Activated CD4-positive, alpha-beta memory T cell treated with anti-CD3 and anti-CD28 coated beads, Interleukin-2, amount 10 ng/mL, durations not matched to agents 7 days and 5 days (primary cell): ENCODE measurements at regions not wholly inside any gene's neighbourhood (a gene's known extent, or its start where the extent isn't known, plus 50 kb on each side); places are given as distances from the start of the nearest gene placed in this dataset.
A peak's percentile ranks its signal among the peaks of the same experiment; 100 is the strongest.

ENCODE experiments used
- CTCF ChIA-PET: fragments of 350-600 bp; sonication (Branson Sonifier 250); formaldehyde crosslinking; loops from one replicate; lab custom pipeline; 2021; ENCODE audit warnings: antibody characterized with exemption, inconsistent platforms; lab: Charles Lee
- POLR2A ChIA-PET: fragments of 350-600 bp; sonication (Branson Sonifier 250); formaldehyde crosslinking; loops from one replicate; lab custom pipeline; 2021; ENCODE audit warnings: antibody characterized with exemption; lab: Charles Lee
- DNase-seq: peaks from one replicate; pipeline ENCODE4 v3.0.0-alpha.2; 2020
- H3K27ac Mint-ChIP-seq: one replicate; pipeline ENCODE4 v1.8.0; 2021; ENCODE audit warnings: mild to moderate bottlenecking, mixed read lengths
- H3K27me3 Mint-ChIP-seq: one replicate; pipeline ENCODE4 v1.8.0; 2021; ENCODE audit warnings: mixed read lengths
- H3K36me3 Mint-ChIP-seq: one replicate; pipeline ENCODE4 v1.8.0; 2021; ENCODE audit warnings: low read depth, mixed read lengths
- H3K4me1 Mint-ChIP-seq: one replicate; pipeline ENCODE4 v1.8.0; 2021; ENCODE audit warnings: mixed read lengths
- H3K4me3 Mint-ChIP-seq: one replicate; pipeline ENCODE4 v1.8.0; 2021; ENCODE audit warnings: mild to moderate bottlenecking, mixed read lengths
- H3K9me3 Mint-ChIP-seq: one replicate; pipeline ENCODE4 v1.8.0; 2021; ENCODE audit warnings: mixed read lengths

- Mint-ChIP-seq H3K9me3 (peaks cover 3% of the 10 kb centered on the region), H3K4me3 (no peak overlapping the region), H3K36me3 (no peaks in the 10 kb centered on the region), H3K4me1 (no peaks in the 10 kb centered on the region), H3K27me3 (no peaks in the 10 kb centered on the region), H3K27ac (no peak overlapping the region)
- DNase-seq = no peak
- POLR2A ChIA-PET = no interaction called here
- CTCF ChIA-PET = no interaction called here
Observed at GRCh38 chr16:86866986-86867722, 288.8 kb downstream of the FOXL1 start.

- no peaks in the 10 kb centered on the region for H3K27me3 Mint-ChIP-seq
- peaks cover 3% of the 10 kb centered on the region for H3K9me3 Mint-ChIP-seq
- CTCF ChIA-PET = no interaction called here
Observed at GRCh38 chr16:86868070-86868469, 289.7 kb downstream of the FOXL1 start.

GRCh38 chr16:86868786-86869185, 290.4 kb downstream of the FOXL1 start:
- no peak overlapping the region for H3K4me3 Mint-ChIP-seq
- POLR2A ChIA-PET = no interaction called here
- H3K36me3 Mint-ChIP-seq = no peaks in the 10 kb centered on the region
- peaks cover 3% of the 10 kb centered on the region for H3K9me3 Mint-ChIP-seq
- H3K4me1 Mint-ChIP-seq = no peaks in the 10 kb centered on the region
- no peaks in the 10 kb centered on the region for H3K27me3 Mint-ChIP-seq
- CTCF ChIA-PET = no interaction called here
- DNase-seq = no peak
- H3K27ac Mint-ChIP-seq = no peak overlapping the region

More at GRCh38 chr16:86868070-86868469, 289.7 kb downstream of the FOXL1 start:
- H3K4me1 Mint-ChIP-seq = no peaks in the 10 kb centered on the region
- no peak for DNase-seq
- H3K4me3 Mint-ChIP-seq = no peak overlapping the region
- no peaks in the 10 kb centered on the region for H3K36me3 Mint-ChIP-seq
- H3K27ac Mint-ChIP-seq = no peak overlapping the region
- POLR2A ChIA-PET = no interaction called here

GRCh38 chr16:86869288-86870022, 291.1 kb downstream of the FOXL1 start:
- Mint-ChIP-seq H3K4me3 (no peak overlapping the region), H3K27ac (no peak overlapping the region), H3K36me3 (no peaks in the 10 kb centered on the region), H3K4me1 (no peaks in the 10 kb centered on the region), H3K27me3 (peaks cover 1% of the 10 kb centered on the region), H3K9me3 (peaks cover 3% of the 10 kb centered on the region)
- DNase-seq = no peak
- ChIA-PET POLR2A (no interaction called here), CTCF (no interaction called here)

- POLR2A ChIA-PET = no interaction called here
- Mint-ChIP-seq H3K4me1 (no peaks in the 10 kb centered on the region), H3K27me3 (peaks cover 1% of the 10 kb centered on the region), H3K9me3 (no peaks in the 10 kb centered on the region), H3K36me3 (no peaks in the 10 kb centered on the region), H3K4me3 (no peak overlapping the region), H3K27ac (no peak overlapping the region)
- no peak for DNase-seq
- CTCF ChIA-PET = no interaction called here
Observed at GRCh38 chr16:86870380-86870779, 292.0 kb downstream of the FOXL1 start.

GRCh38 chr16:86872131-86872530, 293.8 kb downstream of the FOXL1 start:
- POLR2A ChIA-PET = no interaction called here
- Mint-ChIP-seq H3K27me3 (peaks cover 1% of the 10 kb centered on the region), H3K4me3 (no peak overlapping the region), H3K4me1 (no peaks in the 10 kb centered on the region), H3K27ac (no peak overlapping the region), H3K36me3 (no peaks in the 10 kb centered on the region), H3K9me3 (no peaks in the 10 kb centered on the region)
- DNase-seq = no peak
- CTCF ChIA-PET = interaction anchor here (0.5 to 0.6 kb wide), 2 partner anchors 71 to 301 kb away, joined by 3 read pairs; no protein-coding TSS in a partner anchor

- H3K4me3 Mint-ChIP-seq = no peak overlapping the region
- H3K27ac Mint-ChIP-seq = no peak overlapping the region
- no peaks in the 10 kb centered on the region for H3K4me1 Mint-ChIP-seq
- H3K27me3 Mint-ChIP-seq = peaks cover 7% of the 10 kb centered on the region
- DNase-seq = no peak
- ChIA-PET CTCF (no interaction called here), POLR2A (no interaction called here)
- H3K36me3 Mint-ChIP-seq = no peaks in the 10 kb centered on the region
- no peaks in the 10 kb centered on the region for H3K9me3 Mint-ChIP-seq
Observed at GRCh38 chr16:86872833-86873232, 294.5 kb downstream of the FOXL1 start.

- ChIA-PET POLR2A (no interaction called here), CTCF (interaction anchor here (0.6 to 1.7 kb wide), 10 partner anchors 21 to 696 kb away, joined by 3 to 16 read pairs (median 4); no protein-coding TSS in a partner anchor)
- H3K36me3 Mint-ChIP-seq = no peaks in the 10 kb centered on the region
- H3K27me3 Mint-ChIP-seq = peaks cover 17% of the 10 kb centered on the region
- no peaks in the 10 kb centered on the region for H3K4me1 Mint-ChIP-seq
- H3K4me3 Mint-ChIP-seq = no peak overlapping the region
- H3K9me3 Mint-ChIP-seq = no peaks in the 10 kb centered on the region
- DNase-seq = peak; percentile 42
- H3K27ac Mint-ChIP-seq = no peak overlapping the region
Observed at GRCh38 chr16:86874141-86874540, 295.8 kb downstream of the FOXL1 start.

GRCh38 chr16:86876499-86876898, 298.1 kb downstream of the FOXL1 start:
- ChIA-PET POLR2A (no interaction called here), CTCF (interaction anchor here (1.1 to 1.8 kb wide), 2 partner anchors 185 to 312 kb away, joined by 3 to 4 read pairs; no protein-coding TSS in a partner anchor)
- DNase-seq = no peak

GRCh38 chr16:86877108-86877507, 298.8 kb downstream of the FOXL1 start:
- Mint-ChIP-seq H3K4me3 (no peak overlapping the region), H3K27ac (no peak overlapping the region), H3K4me1 (no peaks in the 10 kb centered on the region), H3K36me3 (no peaks in the 10 kb centered on the region), H3K9me3 (no peaks in the 10 kb centered on the region), H3K27me3 (peaks cover 23% of the 10 kb centered on the region)
- CTCF ChIA-PET = interaction anchor here (1.1 to 1.8 kb wide), 2 partner anchors 185 to 312 kb away, joined by 3 to 4 read pairs; no protein-coding TSS in a partner anchor
- POLR2A ChIA-PET = no interaction called here
- no peak for DNase-seq

More at GRCh38 chr16:86876499-86876898, 298.1 kb downstream of the FOXL1 start:
- Mint-ChIP-seq H3K36me3 (no peaks in the 10 kb centered on the region), H3K4me3 (no peak overlapping the region), H3K4me1 (no peaks in the 10 kb centered on the region), H3K27ac (no peak overlapping the region), H3K27me3 (peaks cover 23% of the 10 kb centered on the region), H3K9me3 (no peaks in the 10 kb centered on the region)

GRCh38 chr16:86877835-86878234, 299.5 kb downstream of the FOXL1 start:
- no peaks in the 10 kb centered on the region for H3K36me3 Mint-ChIP-seq
- DNase-seq = no peak
- ChIA-PET CTCF (no interaction called here), POLR2A (no interaction called here)
- no peak overlapping the region for H3K4me3 Mint-ChIP-seq
- H3K9me3 Mint-ChIP-seq = no peaks in the 10 kb centered on the region
- peaks cover 23% of the 10 kb centered on the region for H3K27me3 Mint-ChIP-seq
- no peak overlapping the region for H3K27ac Mint-ChIP-seq
- no peaks in the 10 kb centered on the region for H3K4me1 Mint-ChIP-seq

- ChIA-PET CTCF (no interaction called here), POLR2A (no interaction called here)
- Mint-ChIP-seq H3K27me3 (peaks cover 23% of the 10 kb centered on the region), H3K4me3 (no peak overlapping the region), H3K4me1 (no peaks in the 10 kb centered on the region), H3K9me3 (no peaks in the 10 kb centered on the region), H3K27ac (no peak overlapping the region), H3K36me3 (no peaks in the 10 kb centered on the region)
- no peak for DNase-seq
Observed at GRCh38 chr16:86878236-86879080, 300.1 kb downstream of the FOXL1 start.

GRCh38 chr16:86879268-86879667, 300.9 kb downstream of the FOXL1 start:
- H3K27me3 Mint-ChIP-seq = peaks cover 22% of the 10 kb centered on the region
- H3K4me1 Mint-ChIP-seq = no peaks in the 10 kb centered on the region
- no peaks in the 10 kb centered on the region for H3K9me3 Mint-ChIP-seq
- H3K4me3 Mint-ChIP-seq = no peak overlapping the region
- H3K36me3 Mint-ChIP-seq = no peaks in the 10 kb centered on the region
- CTCF ChIA-PET = no interaction called here
- POLR2A ChIA-PET = no interaction called here
- no peak for DNase-seq
- H3K27ac Mint-ChIP-seq = no peak overlapping the region
